HG02970 (cell line): ENCODE measurements at regions not wholly inside any gene's neighbourhood (a gene's known extent, or its start where the extent isn't known, plus 50 kb on each side); places are given as distances from the start of the nearest gene placed in this dataset.
"Not testable (repeated sequence)": the region's sequence is repeated elsewhere in the genome, so short reads cannot be mapped to it uniquely, and the experiment has no call there.

Source experiments
- ATAC-seq: cut with Tn5 transposase; IDR thresholded peaks from one replicate; pipeline ENCODE4 v1.9.1; 2021; ENCODE audit warnings: mild to moderate bottlenecking, moderate library complexity, moderate number of reproducible peaks; ENCODE audit not compliant: unreplicated experiment, low FRiP score

GRCh38 chr6:112401083-112401482 is 54.0 kb downstream of the RFPL4B start:
- no peak for ATAC-seq

- ATAC-seq: no peak
These were observed 60.0 kb downstream of the RFPL4B start for GRCh38 chr6:112407101-112407590.

- ATAC-seq: no peak
These were observed 61.4 kb downstream of the RFPL4B start for GRCh38 chr6:112408522-112408921.

GRCh38 chr6:112409311-112409710 is 62.2 kb downstream of the RFPL4B start:
- ATAC-seq: no peak

- no peak for ATAC-seq
These were observed 66.7 kb downstream of the RFPL4B start for GRCh38 chr6:112413780-112414179.

GRCh38 chr6:112415366-112415765 is 68.2 kb downstream of the RFPL4B start:
- no peak for ATAC-seq

GRCh38 chr6:112416866-112417265 is 69.7 kb downstream of the RFPL4B start:
- no peak for ATAC-seq

- ATAC-seq: not testable (repeated sequence)
These were observed 79.9 kb downstream of the RFPL4B start for GRCh38 chr6:112427011-112427410.

- no peak for ATAC-seq
These were observed 80.4 kb downstream of the RFPL4B start for GRCh38 chr6:112427499-112427898.

- ATAC-seq: no peak
These were observed 81.3 kb downstream of the RFPL4B start for GRCh38 chr6:112428477-112428876.

GRCh38 chr6:112429226-112429625 is 82.1 kb downstream of the RFPL4B start:
- ATAC-seq: no peak

- ATAC-seq: no peak
These were observed 84.7 kb downstream of the RFPL4B start for GRCh38 chr6:112431803-112432202.

GRCh38 chr6:112432853-112433252 is 85.7 kb downstream of the RFPL4B start:
- ATAC-seq: no peak

- ATAC-seq: no peak
These were observed 86.3 kb downstream of the RFPL4B start for GRCh38 chr6:112433457-112433856.

GRCh38 chr6:112434896-112435435 is 87.8 kb downstream of the RFPL4B start:
- no peak for ATAC-seq

GRCh38 chr6:112437058-112437457 is 89.9 kb downstream of the RFPL4B start:
- ATAC-seq: no peak

GRCh38 chr6:112439010-112439409 is 91.9 kb downstream of the RFPL4B start:
- no peak for ATAC-seq

- ATAC-seq: no peak
These were observed 92.3 kb downstream of the RFPL4B start for GRCh38 chr6:112439432-112439831.

GRCh38 chr6:112441607-112442006 is 94.5 kb downstream of the RFPL4B start:
- no peak for ATAC-seq

GRCh38 chr6:112443179-112444065 is 96.3 kb downstream of the RFPL4B start:
- no peak for ATAC-seq

- ATAC-seq: not testable (repeated sequence)
These were observed 101.7 kb downstream of the RFPL4B start for GRCh38 chr6:112448786-112449185.

GRCh38 chr6:112450663-112451062 is 103.5 kb downstream of the RFPL4B start:
- ATAC-seq: no peak
